GM18511 (cell line): ENCODE measurements at regions not wholly inside any gene's neighbourhood (a gene's known extent, or its start where the extent isn't known, plus 50 kb on each side); places are given as distances from the start of the nearest gene placed in this dataset.

Experiments
- ATAC-seq: cut with Tn5 transposase; IDR thresholded peaks from one replicate; pipeline ENCODE4 v1.9.1; 2021; ENCODE audit warnings: mild to moderate bottlenecking, moderate library complexity; ENCODE audit not compliant: unreplicated experiment

DNA sequence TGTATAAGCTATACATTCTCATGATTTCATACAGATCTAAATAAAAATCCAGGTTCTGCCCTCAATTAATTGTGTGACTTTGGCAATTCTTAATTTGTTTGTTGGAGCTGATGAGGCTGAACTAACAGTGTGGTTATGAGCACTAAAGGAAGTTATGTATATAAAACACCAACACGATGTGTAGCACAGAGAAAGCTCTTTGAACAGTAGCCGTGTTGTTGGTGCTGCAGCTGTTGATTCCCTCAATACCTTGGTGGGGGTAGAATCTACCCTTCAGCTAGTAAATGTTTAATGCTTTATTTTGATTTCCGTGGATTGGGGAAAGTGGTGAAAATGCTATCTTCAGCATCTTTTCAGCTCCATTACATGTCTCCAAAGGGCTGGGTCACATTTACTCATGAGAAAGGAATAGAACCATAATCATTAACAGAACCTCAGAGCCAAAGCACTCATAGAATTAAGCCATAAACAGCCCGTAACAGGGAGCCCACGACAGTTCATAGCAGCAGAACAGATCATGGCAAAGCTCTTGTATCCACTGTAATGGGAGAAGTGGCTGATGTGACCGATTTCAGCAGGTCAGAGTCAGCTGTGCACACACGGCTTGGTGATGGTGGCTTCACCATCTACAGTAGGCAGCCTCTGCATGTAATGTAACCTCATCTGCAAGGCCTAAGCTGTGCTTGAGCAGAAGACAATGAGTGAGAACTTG lies 332.7 kb downstream of the DIRAS2 start:
- ATAC-seq, result no peak

DNA sequence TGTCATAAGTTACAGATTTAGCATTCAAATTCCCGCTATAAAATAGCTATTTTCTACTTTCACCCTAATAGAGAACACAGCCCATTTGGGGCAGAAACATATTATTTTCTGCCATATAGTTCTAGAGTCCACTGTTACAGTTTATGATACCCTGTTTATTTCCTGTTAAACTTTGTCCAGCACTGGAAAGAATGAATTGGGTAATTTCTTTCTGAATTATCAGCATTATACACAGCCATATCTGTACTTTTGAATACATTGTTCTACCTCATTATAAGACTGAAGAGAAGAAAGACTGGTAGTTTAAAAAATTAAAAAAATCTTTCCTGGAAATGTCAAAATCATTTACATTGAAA lies 332.1 kb downstream of the DIRAS2 start:
- no peak for ATAC-seq

DNA sequence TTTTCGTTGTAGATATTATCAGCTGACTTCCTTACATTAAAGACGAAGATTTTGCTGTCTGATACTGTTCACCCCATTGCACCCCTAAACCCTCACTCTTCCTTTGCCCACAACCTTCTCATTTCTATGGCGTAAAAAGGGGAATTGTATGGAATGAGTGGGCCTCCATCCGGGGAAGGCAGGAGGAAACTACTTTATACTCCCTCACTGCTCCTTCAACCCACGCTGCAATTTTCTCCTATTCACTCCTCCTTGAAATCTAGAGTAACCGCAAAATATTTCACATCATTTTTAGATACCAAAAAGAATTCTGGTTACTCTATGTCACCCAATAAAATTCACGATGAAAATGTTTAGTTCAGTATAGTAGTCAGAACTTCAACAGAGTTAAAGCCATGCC lies 330.8 kb downstream of the DIRAS2 start:
- ATAC-seq, result no peak

DNA sequence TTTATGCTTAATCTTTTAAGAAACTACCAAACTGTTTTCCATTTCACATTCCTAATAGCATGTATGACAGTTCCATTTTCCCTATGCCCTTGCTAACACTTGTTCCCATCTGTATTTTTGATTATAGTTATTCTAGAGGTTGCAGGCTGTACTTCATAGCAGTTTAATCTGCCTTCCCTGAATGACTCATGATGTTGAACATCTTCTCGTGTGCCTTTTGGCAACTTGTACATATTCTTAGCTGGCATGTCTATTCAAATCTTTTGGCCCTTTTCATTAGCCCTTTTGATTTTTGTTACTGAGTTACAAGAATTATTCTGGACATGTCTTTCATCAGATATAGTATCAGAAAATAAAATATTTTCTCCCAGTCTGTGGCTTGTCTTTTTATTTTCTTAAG lies 320.3 kb downstream of the DIRAS2 start:
- no peak for ATAC-seq

DNA sequence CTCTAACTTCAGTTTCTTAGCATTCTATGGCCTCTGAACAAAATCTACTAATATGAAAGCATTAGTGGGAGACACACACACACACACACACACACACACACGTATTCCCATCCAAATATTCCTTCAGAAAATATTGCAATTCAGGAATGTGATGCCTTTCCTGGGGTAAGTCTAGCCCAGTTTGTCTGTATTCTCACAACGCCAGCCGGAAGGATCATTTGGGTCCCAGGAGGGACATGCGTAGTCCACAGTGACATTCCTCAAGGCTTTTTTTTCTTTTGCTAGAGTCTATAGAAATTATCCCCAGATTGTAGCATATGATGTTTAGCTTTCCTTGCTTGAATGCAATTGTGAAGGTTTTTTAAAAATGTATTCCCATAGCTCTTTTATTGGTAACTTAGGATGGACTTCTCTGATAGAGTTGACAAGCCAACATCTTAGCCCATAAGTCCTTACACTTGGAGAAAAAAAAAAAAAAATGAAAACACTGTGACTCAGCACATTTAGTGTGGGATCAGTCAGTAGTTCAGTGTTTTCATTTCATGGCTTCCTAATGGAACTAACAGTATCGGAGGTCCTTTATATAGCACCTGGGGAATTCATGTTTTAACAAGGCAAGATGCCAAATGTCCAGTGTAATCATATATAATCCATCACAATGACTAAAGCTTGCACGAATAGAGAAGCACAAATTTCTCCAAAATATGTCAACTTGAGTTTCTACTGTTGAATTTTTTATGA lies 316.5 kb downstream of the DIRAS2 start:
- no peak for ATAC-seq

DNA sequence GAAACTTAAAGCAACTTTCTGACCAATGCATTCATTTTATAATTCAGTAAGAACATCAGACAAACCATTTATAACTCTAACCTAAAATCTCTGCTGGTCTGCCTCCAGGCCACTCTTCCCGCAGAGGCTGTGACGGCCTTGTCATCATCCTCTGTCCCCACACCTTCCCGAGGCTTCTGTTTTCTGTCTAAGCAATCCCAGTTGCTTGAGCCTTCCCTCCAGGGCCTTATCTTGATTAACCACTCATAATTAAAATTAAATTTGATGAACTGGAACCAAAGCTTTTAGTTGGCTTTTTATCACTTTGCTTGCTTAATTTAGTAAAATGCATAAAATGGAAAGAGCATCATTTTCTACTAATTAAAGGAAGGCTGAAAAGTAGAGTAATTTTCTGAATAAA lies 312.4 kb downstream of the DIRAS2 start:
- no peak for ATAC-seq

DNA sequence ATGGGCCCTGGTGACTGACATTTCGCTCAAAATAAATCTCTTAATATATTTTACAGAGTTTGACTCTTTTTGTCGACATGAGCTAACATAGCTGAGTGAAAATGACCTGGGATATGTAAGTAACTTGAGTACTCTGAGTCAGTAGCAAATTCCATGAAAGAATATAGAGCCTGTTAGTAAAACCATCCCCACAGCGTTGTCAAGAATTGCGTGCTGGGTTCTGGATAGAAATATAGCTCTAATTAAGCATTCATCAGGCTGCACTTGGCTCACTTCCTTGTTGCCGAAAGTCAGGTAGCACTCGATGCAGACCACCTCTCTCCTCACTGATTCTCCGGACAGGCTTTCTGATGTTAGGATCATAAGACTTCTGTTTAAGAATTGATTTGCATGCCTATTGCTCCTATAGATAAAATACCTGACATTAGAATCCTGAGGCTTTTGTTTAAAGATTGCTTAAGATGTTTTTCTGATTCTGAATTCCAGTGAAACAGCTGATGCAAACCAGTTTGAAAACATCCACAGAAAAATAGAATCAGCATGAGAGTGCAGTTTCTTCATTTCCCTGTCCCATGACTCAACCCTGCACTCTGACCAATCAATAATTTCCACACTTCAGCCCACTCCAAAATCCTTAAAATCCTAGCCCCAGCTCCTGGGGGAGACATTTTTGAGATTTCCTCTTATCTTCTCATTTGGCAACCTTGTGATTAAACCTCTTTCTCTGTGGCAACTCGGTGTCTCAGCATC lies 310.6 kb downstream of the DIRAS2 start:
- no peak for ATAC-seq

DNA sequence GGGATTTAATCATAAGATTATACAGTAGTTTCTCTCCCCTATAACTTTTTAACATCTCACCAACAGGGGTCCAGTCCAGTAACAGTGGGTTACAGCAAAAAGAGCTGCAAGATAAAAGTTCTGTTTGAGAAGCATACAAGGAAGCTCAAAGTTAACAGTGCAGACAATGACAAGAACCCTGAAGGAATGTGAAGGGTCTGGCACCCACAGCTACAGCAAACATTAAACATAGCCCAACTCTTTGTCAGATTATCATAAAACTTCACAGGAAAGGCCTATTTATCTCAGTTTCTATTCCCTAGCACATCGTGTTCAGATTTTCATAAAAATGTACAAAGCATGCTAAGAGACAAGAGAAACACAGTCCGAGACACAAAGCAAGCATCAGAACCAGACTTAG lies 309.4 kb downstream of the DIRAS2 start:
- ATAC-seq, result no peak

DNA sequence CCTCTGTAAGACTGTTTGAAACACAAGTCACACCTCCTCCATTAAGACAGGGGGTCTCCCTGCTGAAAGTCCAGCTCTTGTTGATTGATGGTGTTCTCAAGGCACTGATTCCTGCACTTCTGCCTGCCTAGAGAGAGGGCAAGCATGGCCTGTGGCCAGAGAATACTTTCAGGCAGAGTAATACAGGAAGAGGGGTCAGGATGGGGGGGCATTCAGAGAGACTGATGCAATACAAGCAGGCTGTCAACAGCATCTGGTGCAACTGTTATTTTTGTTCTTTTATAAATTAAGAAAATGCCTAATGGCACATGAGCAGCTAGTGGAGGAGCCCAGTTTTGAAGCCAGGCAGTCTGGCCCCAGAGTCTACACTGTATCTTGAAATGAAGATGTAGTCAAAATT lies 302.2 kb downstream of the DIRAS2 start:
- ATAC-seq, result no peak

DNA sequence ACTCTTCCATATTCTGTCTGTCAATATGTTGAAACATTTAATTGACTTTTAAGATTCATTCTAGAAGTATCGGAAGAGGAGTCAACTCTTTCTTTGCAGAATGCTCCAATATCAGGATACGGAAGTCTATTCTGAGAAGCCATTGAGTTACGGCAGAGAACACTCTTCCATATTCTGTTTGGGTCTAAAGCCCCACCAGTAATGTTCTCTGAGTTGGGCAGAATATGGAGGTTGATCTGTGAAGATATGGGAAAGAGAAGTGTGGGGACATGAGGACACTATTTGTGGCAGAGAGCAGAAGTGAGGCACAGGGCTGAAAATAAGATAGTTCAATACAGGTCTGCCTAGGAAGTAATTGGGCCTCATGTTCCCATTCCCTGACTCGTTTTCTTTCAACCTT lies 300.0 kb downstream of the DIRAS2 start:
- no peak for ATAC-seq

DNA sequence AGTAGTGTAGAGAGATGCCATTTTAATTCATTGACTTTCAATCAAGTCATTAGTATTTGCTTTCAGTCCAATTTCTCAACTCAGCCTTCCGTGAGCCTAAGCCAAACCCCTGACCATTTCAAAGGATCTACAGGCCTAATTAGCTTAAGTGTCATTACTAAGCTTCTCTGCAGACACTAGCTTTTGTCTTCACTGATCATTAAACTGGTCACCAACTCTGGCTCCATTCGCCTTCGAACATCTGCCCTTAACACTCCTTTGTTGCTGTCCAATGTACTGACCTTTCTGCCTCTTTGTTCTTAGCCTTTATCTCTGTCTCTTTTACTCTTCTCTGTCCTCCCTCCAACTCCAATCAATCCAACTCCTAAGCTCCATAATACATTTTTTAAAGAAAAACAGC lies 299.3 kb downstream of the DIRAS2 start:
- no peak for ATAC-seq

DNA sequence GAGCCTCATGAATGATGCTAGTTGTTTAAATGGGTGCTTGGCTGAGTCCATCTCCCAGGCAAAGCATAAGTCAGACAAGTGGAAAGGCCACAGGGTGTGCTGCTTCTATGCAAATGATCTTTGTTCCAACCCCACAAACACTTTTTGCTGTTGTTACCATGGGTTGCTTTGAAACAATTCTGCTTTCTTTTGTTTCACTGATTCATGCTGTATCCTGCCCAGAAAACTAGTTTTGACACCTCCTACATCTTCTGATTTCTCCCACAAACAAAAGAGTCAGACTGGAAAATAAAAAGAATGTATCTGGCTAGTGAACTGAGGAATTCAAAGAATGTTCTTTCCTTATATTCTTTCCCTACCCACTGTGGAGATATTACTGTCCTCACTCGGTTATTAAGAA lies 298.6 kb downstream of the DIRAS2 start:
- ATAC-seq, result no peak

DNA sequence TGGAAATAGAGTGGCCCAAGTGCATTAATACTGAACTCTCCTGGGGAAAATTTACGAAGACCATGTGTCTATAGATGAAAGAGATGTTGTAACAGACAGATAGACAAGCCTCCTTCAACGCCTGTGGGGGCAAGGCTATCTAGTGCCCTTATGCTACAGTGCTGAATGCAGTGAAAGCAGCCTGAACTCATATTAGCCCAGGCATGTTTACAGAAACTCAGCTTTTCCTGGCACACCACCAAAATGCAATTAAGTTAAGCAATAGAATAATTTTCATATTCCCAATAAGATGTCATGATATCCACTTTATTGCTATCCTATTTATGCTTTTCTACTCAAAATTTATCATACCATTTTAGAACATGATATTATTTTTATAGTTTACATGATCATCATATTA lies 277.0 kb downstream of the DIRAS2 start:
- no peak for ATAC-seq

DNA sequence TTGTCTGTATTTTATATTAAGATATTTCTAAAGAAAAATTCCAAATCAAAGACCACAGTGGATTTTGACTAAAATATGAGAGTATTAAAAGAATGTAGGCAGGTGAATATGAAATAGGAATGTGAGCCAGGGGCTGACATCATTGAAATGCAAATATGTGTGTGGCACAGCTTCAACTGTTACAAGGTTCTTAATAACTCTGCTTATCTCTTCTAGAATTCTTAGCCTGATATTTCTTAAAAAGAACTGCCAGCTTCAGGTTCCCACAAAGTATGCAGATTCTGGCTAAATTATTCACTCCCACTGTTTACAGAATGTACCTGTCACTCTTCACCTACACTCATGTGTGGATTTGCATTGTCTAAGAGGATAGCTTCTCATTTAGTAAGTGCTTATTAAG lies 274.4 kb downstream of the DIRAS2 start:
- ATAC-seq, result no peak

DNA sequence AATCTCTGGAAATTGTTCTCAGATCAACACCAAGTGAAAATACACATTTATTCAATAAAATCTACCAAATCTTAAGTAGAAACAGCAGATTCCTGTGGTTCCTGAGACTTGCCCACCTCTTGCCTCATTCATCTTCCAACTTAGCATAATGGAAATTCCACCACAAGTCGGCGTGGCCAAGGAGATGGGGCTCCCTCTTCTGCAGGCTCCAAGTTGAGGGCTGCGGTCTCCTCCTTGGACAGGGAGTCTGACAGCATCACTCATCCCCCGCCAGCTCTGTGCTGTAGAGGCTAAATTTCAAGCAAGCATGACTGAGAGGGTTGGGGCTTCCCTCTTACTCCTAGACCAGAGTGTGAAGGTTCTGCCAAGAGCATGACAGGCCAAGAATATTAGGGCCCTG lies 273.7 kb downstream of the DIRAS2 start:
- ATAC-seq, result no peak

DNA sequence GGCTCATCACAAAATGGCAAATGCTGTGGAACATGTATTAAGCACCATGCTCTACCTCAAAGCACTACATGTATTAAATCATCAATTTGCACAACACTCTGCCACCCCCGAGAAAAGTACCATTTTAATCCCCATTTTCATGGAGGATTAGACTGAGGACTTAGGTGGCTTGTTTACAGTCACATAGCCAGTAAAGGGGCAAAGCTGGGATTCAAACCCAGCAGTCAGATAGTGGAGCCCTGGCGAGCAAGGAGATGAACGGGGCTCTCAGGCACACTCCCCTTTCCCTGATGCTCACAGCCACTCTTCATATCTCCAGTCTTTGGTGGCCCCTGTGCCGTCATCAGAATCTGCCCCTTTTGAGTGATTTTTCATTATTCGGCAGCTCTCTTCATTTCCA lies 262.9 kb downstream of the DIRAS2 start:
- ATAC-seq, result no peak

DNA sequence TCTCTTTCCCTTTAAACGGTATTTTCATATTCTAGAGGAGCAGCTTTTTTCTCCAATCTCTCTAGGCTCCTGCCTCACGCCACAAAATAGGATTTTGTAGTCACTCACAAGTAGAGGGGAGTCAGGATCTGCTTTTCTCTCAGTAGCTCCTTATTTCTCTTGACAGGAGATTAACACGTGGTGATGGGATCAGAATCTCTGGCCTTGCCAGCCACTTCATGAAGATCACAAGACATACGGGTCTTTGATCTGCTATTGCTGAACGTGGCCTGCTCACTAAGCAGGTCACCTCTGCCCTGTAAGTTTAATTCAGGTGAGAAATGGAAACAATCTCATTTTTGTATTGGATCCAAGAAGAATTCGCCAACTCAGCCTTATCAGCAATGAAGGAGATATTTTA lies 257.5 kb downstream of the DIRAS2 start:
- no peak for ATAC-seq

DNA sequence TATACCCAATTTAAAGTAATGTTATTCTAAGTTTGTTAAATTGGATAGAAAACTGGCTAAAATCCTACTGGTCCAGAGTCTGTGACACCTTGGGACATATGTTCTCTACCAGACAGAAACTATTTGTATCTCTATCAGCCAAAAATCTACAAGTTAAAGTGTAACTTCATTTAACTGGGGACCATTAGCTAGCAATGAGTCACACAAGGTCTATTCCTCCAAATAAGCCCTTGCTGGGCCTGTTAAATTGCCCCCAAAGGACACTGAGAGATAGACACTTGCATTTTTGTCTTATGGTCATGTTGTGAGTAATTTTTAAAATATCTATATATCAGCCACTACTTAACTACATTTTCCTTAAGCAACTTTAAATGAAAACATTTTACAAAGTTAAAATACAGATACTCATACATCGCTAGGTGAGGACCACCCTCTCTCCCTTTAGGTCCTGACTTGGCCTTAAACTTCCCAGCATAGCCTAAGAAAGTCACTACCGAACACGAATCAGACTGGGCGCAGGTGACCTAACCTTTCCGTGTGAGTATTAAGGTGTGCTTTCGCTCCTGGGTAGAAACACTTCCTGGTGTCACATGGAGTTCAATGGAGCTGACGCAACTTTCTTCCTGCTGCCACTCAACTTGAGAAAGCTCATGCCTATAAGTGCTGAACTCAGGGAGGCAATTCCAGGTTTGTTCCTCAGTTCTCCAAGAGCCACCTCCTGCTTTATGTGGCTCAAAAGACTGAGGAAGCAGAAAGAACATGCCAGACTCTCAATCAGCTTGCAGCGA lies 249.1 kb downstream of the DIRAS2 start:
- no peak for ATAC-seq

DNA sequence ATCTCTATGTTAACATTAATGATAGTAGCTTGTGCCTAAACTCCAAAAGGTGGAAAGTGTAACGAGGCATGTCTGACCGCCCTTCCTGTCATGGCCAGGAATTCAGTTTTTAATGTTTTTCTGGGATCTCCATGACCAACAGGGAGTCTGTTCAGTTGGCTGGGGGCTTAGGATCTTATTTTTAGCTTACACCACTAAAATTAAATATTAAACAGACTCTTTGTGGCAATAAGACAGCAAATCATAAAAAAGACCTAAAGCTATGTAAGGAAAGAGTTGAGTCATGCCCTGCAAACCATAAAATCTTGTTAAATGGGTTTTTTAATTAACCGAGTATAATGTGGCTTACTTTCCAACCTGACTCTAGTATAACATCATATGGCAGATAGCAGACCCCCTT lies 247.8 kb downstream of the DIRAS2 start:
- no peak for ATAC-seq

DNA sequence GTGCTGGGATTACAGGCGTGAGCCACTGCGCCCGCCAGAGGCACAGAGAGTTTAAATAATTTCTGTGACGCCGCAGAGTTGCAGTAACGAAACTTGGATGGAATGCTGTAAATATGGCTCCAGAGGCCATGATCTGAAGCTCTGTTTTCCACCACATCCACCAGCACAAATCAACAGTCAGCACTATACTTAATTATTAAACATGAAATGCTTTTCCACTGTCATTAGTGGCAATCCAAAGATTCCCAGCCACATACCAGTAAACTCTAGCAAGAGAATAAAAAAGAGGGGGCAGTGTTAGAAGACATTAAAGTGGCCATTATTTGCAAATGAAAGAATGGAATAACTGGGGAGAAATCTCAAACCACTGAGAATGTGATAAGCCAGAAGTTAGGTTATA lies 242.5 kb downstream of the DIRAS2 start:
- ATAC-seq, result no peak

DNA sequence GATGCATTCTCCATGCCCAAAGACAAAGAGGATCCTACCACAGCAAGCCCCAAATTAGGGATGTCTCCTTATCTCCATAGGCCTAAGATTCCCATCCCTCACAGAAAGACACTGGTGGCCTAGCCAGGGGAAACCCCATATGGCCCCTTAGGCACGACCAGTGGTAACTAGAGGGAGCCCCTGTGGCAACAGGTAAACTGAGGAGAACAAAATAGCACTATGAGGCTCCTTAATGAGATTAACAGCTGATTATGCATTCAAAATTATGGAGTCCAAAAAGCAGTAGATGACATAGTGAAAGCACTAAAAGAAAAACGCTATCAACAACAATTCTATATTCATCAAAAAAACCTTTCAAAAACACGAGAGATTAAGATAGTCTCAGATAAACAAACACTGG lies 234.0 kb downstream of the DIRAS2 start:
- ATAC-seq, result no peak
